H9 (cell line): ENCODE measurements at regions not wholly inside any gene's neighbourhood (a gene's known extent, or its start where the extent isn't known, plus 50 kb on each side); places are given as distances from the start of the nearest gene placed in this dataset.

Source experiments
- DNase-seq: peaks from one replicate; pipeline ENCODE4 v3.0.0-alpha.2; 2017
- H2AFZ ChIP-seq: one replicate; pipeline ENCODE4 v1.6.1; 2013; ENCODE audit warnings: mild to moderate bottlenecking, low read length, control low read depth, moderate library complexity
- H2AK5ac ChIP-seq: 2 replicates; pipeline ENCODE4 v1.6.1; 2013; ENCODE audit warnings: low read length, control low read depth, mixed read lengths; ENCODE audit not compliant: insufficient read length
- H2BK120ac ChIP-seq: one replicate; pipeline ENCODE4 v1.6.1; 2013; ENCODE audit warnings: low read depth, mild to moderate bottlenecking, low read length, control low read depth, inconsistent platforms; ENCODE audit not compliant: poor library complexity, severe bottlenecking
- H2BK12ac ChIP-seq: 2 replicates; pipeline ENCODE4 v1.6.1; 2013; ENCODE audit warnings: low read length, control low read depth, mixed read lengths, low read depth; ENCODE audit not compliant: insufficient read length
- H2BK15ac ChIP-seq: 2 replicates; pipeline ENCODE4 v1.6.1; 2013; ENCODE audit warnings: low read depth, low read length, control low read depth
- H2BK20ac ChIP-seq: one replicate; pipeline ENCODE4 v1.6.1; 2013; ENCODE audit warnings: low read depth, mild to moderate bottlenecking, low read length, control low read depth, inconsistent platforms; ENCODE audit not compliant: poor library complexity, severe bottlenecking
- H2BK5ac ChIP-seq: 2 replicates; pipeline ENCODE4 v1.6.1; 2013; ENCODE audit warnings: low read length, control low read depth, mixed read lengths; ENCODE audit not compliant: insufficient read length
- H3K14ac ChIP-seq: 2 replicates; pipeline ENCODE4 v1.6.1; 2013; ENCODE audit warnings: low read length, control low read depth; ENCODE audit not compliant: insufficient read depth
- H3K18ac ChIP-seq: 2 replicates; pipeline ENCODE4 v1.6.1; 2013; ENCODE audit warnings: low read depth, mild to moderate bottlenecking, mixed read lengths, low read length, control low read depth; ENCODE audit not compliant: insufficient read length
- H3K23ac ChIP-seq: 2 replicates; pipeline ENCODE4 v1.6.1; 2013; ENCODE audit warnings: low read length, control low read depth, mixed read lengths, low read depth; ENCODE audit not compliant: insufficient read length
- H3K23me2 ChIP-seq: 2 replicates; pipeline ENCODE4 v1.6.1; 2013; ENCODE audit warnings: low read depth, mild to moderate bottlenecking, mixed read lengths, low read length, control low read depth; ENCODE audit not compliant: insufficient read length, poor library complexity, severe bottlenecking
- H3K27ac ChIP-seq: 2 replicates; pipeline ENCODE4 v1.5.1; 2013; ENCODE audit warnings: low read length, control low read depth, mixed read lengths, low read depth; ENCODE audit not compliant: insufficient read length
- H3K27me3 ChIP-seq: 2 replicates; pipeline ENCODE4 v1.6.1; 2013; ENCODE audit warnings: low read length, control low read depth, inconsistent platforms; ENCODE audit not compliant: insufficient read depth
- H3K4ac ChIP-seq: 2 replicates; pipeline ENCODE4 v1.6.1; 2013; ENCODE audit warnings: low read depth, mild to moderate bottlenecking, control low read depth, inconsistent platforms, low read length, moderate library complexity
- H3K4me1 ChIP-seq: 2 replicates; pipeline ENCODE4 v1.6.1; 2013; ENCODE audit warnings: low read length, control low read depth, inconsistent platforms; ENCODE audit not compliant: insufficient read depth
- H3K4me2 ChIP-seq: 2 replicates; pipeline ENCODE4 v1.6.1; 2013; ENCODE audit warnings: low read length, control low read depth, mixed read lengths; ENCODE audit not compliant: insufficient read length, insufficient read depth
- H3K56ac ChIP-seq: 2 replicates; pipeline ENCODE4 v1.6.1; 2013; ENCODE audit warnings: low read depth, mild to moderate bottlenecking, mixed read lengths, low read length, control low read depth; ENCODE audit not compliant: insufficient read length
- H3K79me1 ChIP-seq: 2 replicates; pipeline ENCODE4 v1.6.1; 2013; ENCODE audit warnings: low read depth, mild to moderate bottlenecking, moderate library complexity, low read length, control low read depth, inconsistent platforms; ENCODE audit not compliant: insufficient read depth, poor library complexity, severe bottlenecking
- H3K79me2 ChIP-seq: 2 replicates; pipeline ENCODE4 v1.6.1; 2013; ENCODE audit warnings: low read length, control low read depth, inconsistent platforms; ENCODE audit not compliant: insufficient read depth
- H3K9ac ChIP-seq: 2 replicates; pipeline ENCODE4 v1.6.1; 2013; ENCODE audit warnings: low read length, control low read depth, mixed read lengths; ENCODE audit not compliant: insufficient read length; ENCODE audit errors: extremely low read depth
- H3K9me3 ChIP-seq: one replicate; pipeline ENCODE4 v1.6.1; 2013; ENCODE audit warnings: low read depth, low read length, inconsistent platforms; ENCODE audit not compliant: control insufficient read depth
- H3T11ph ChIP-seq: one replicate; pipeline ENCODE4 v1.6.1; 2013; ENCODE audit warnings: mild to moderate bottlenecking, low read length, control low read depth, inconsistent platforms
- H4K20me1 ChIP-seq: one replicate; pipeline ENCODE4 v1.6.1; 2013; ENCODE audit not compliant: control insufficient read depth, insufficient read length, insufficient read depth
- H4K5ac ChIP-seq: 2 replicates; pipeline ENCODE4 v1.6.1; 2013; ENCODE audit warnings: low read depth, mild to moderate bottlenecking, mixed read lengths, low read length, control low read depth; ENCODE audit not compliant: insufficient read length
- H4K8ac ChIP-seq: replicated peaks from 2 replicates; pipeline ENCODE4 v1.6.1; 2013; ENCODE audit warnings: low read length, control low read depth, mixed read lengths, low read depth; ENCODE audit not compliant: insufficient read length
- H4K91ac ChIP-seq: 2 replicates; pipeline ENCODE4 v1.6.1; 2013; ENCODE audit warnings: low read depth, mild to moderate bottlenecking, moderate library complexity, mixed read lengths, low read length, control low read depth; ENCODE audit not compliant: insufficient read length
- H3K27ac Mint-ChIP-seq, 3 experiments: 2 replicates in 2 of 3; 3 replicates in 1 of 3; pipeline ENCODE4 v1.8.0; 2020 to 2021; ENCODE audit warnings: mixed read lengths in 3 of 3, mild to moderate bottlenecking in 1 of 3, moderate library complexity in 1 of 3
- H3K27me3 Mint-ChIP-seq: 2 replicates; pipeline ENCODE4 v1.8.0; 2021; ENCODE audit warnings: low read depth, mild to moderate bottlenecking, moderate library complexity, mixed read lengths
- H3K36me3 Mint-ChIP-seq, 3 experiments: 2 replicates in 2 of 3; 3 replicates in 1 of 3; pipeline ENCODE4 v1.8.0; 2020 to 2021; ENCODE audit warnings: low read depth in 3 of 3, mixed read lengths in 3 of 3; ENCODE audit not compliant: insufficient read depth in 1 of 3
- H3K4me1 Mint-ChIP-seq, 2 experiments: 2 replicates each; pipeline ENCODE4 v1.8.0; 2020; ENCODE audit warnings: mixed read lengths in 2 of 2
- H3K4me3 Mint-ChIP-seq, 2 experiments: 2 replicates in 1 of 2; 3 replicates in 1 of 2; pipeline ENCODE4 v1.8.0; 2020 to 2021; ENCODE audit warnings: mild to moderate bottlenecking in 2 of 2, mixed read lengths in 2 of 2, moderate library complexity in 1 of 2
- H3K9me3 Mint-ChIP-seq, 2 experiments: 2 replicates in 1 of 2; 3 replicates in 1 of 2; pipeline ENCODE4 v1.8.0; 2020; ENCODE audit warnings: mild to moderate bottlenecking in 2 of 2, mixed read lengths in 2 of 2, moderate library complexity in 1 of 2
- CTCF ChIP-seq: fragments of 200-600 bp; sonication (generic); conservative IDR thresholded peaks from 3 replicates; pipeline ENCODE4 v1.8.0; 2021; ENCODE audit warnings: antibody characterized with exemption, mild to moderate bottlenecking
- WGBS: extraction: QIAGEN DNeasy Blood & Tissue Kit; methylation state at CpG from one replicate; pipeline ENCODE4 v1.1.7; 2013; ENCODE audit warnings: missing lambda C conversion rate, low lambda C conversion rate, mixed read lengths; ENCODE audit not compliant: insufficient read length; ENCODE audit errors: extremely low coverage; 5-methylcytosine and 5-hydroxymethylcytosine counted together

- Histone ChIP-seq H4K91ac (no peak overlapping the region), H3K9me3 (no peaks in the 10 kb centered on the region), H3K14ac (no peak overlapping the region), H3K79me1 (no peaks in the 10 kb centered on the region), H3K23me2 (no peaks in the 10 kb centered on the region), H3K4ac (no peak overlapping the region), H3K23ac (no peak overlapping the region), H2BK120ac (no peak overlapping the region), H3K4me1 (no peaks in the 10 kb centered on the region), H3K27me3 (no peaks in the 10 kb centered on the region), H3K18ac (no peak overlapping the region), H3T11ph (no peak overlapping the region), H3K56ac (no peak overlapping the region), H3K27ac (no peak overlapping the region), H3K9ac (no peak overlapping the region), H2BK12ac (no peak overlapping the region), H2BK5ac (no peak overlapping the region), H4K20me1 (no peaks in the 10 kb centered on the region), H2BK15ac (no peak overlapping the region), H2AFZ (no peak overlapping the region), H4K5ac (no peak overlapping the region), H2AK5ac (no peak overlapping the region), H3K4me2 (no peak overlapping the region), H3K79me2 (no peaks in the 10 kb centered on the region), H4K8ac (no peak overlapping the region), H2BK20ac (no peak overlapping the region)
- H3K9me3 Mint-ChIP-seq, result peaks cover 0 to 4% of the 10 kb centered on the region in 2 experiments; a peak in 1 of 5 replicates
- no peak for DNase-seq
- peaks cover 0 to 2% of the 10 kb centered on the region in 2 experiments; a peak in 1 of 4 replicates for H3K4me1 Mint-ChIP-seq
- no peak overlapping the region for H3K27ac Mint-ChIP-seq
- no peaks in the 10 kb centered on the region for H3K27me3 Mint-ChIP-seq
- no CpG with 5 or more reads among the region's 4 CpGs for WGBS
- no peak overlapping the region for H3K4me3 Mint-ChIP-seq
- no peak for TF ChIP-seq CTCF
- H3K36me3 Mint-ChIP-seq, result no peaks in the 10 kb centered on the region
These were observed 412.3 kb upstream of the ADGRL2 start for GRCh38 chr1:81388435-81388834.
